Uterus (tissue), 3 donors: ENCODE measurements at regions not wholly inside any gene's neighbourhood (a gene's known extent, or its start where the extent isn't known, plus 50 kb on each side); places are given as distances from the start of the nearest gene placed in this dataset.

ENCODE experiments used
- DNase-seq, 2 donors: peaks; one replicate each; pipeline ENCODE4 v3.0.0-alpha.2; 2019 to 2020
- H3K27ac ChIP-seq, 2 donors: fragments of 200-600 bp; sonication (generic); 1 replicate in 1 of 2; 2 replicates in 1 of 2; pipeline ENCODE4 v1.5.1; 2016 to 2018
- H3K27me3 ChIP-seq, 2 donors: fragments of 200-600 bp; sonication (generic); one replicate each; pipeline ENCODE4 v1.5.1; 2018 to 2019; ENCODE audit warnings: control low read depth in 1 of 2
- H3K36me3 ChIP-seq, 2 donors: fragments of 200-600 bp; sonication (generic); one replicate each; pipeline ENCODE4 v1.5.1; 2019; ENCODE audit warnings: control low read depth in 1 of 2
- H3K4me1 ChIP-seq, 2 donors: fragments of 200-600 bp; sonication (generic); one replicate each; pipeline ENCODE4 v1.5.1; 2018 to 2019; ENCODE audit warnings: control low read depth in 1 of 2
- H3K4me3 ChIP-seq, 2 donors: fragments of 200-600 bp; sonication (generic); 1 replicate in 1 of 2; 2 replicates in 1 of 2; pipeline ENCODE4 v1.5.1; 2018 to 2019; ENCODE audit warnings: mild to moderate bottlenecking in 1 of 2
- H3K9me3 ChIP-seq, 2 donors: fragments of 200-600 bp; sonication (generic); one replicate each; pipeline ENCODE4 v1.5.1; 2019; ENCODE audit warnings: control low read depth in 1 of 2
- POLR2A ChIP-seq, 2 donors: fragments of 450-650 bp; IDR thresholded peaks; one replicate each; pipeline ENCODE4 v1.6.1; 2016; ENCODE audit warnings: antibody characterized with exemption in 2 of 2, mild to moderate bottlenecking in 1 of 2, moderate library complexity in 1 of 2
- intact Hi-C: fragments of 100-400 bp; cut with DNase I; formaldehyde crosslinking; loops from one replicate; pipeline ENCODE4 v1.15.1; 2023; ENCODE audit warnings: low total_unique reads
- TF ChIP-seq, protein P1 (sequence below), 4 experiments: fragments of 200-600 bp in 2 of 4; fragments of 450-650 bp in 2 of 4; sonication (generic) in 2 of 4; IDR thresholded peaks; one replicate each; pipeline ENCODE4 v1.5.1; 2016 to 2019; ENCODE audit warnings: antibody characterized with exemption in 4 of 4, mild to moderate bottlenecking in 2 of 4, moderate library complexity in 1 of 4
- donor health status: DM: yes; HTN: yes; CAD: no.

DNA sequence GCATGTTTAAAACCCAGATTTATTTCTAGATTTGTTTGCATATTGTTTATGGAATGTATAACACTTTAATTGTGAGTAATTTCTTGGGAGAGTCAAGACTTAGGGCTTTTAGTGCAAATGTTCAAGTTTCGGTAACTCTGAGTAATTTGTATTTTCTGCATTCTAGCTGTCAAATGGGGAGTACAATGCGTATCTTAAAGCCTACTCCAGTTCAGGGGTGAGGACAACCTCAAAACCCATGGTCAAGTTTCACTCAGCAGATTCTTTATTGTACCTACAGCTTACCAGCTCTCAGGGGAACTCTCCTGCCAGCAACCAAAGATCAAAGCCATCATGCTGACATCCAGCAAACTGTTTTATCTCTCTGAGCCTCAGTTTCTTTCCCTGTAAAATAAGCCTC lies 458.6 kb upstream of the JARID2 start:
- no peak for DNase-seq
- H3K4me3 ChIP-seq = no peak overlapping the region
- intact Hi-C loops = no loop called here
- H3K27ac ChIP-seq = no peak overlapping the region
- H3K36me3 ChIP-seq = no peaks in the 10 kb centered on the region
- H3K9me3 ChIP-seq = no peaks in the 10 kb centered on the region
- no peaks in the 10 kb centered on the region for H3K4me1 ChIP-seq
- TF ChIP-seq, protein P1, sequence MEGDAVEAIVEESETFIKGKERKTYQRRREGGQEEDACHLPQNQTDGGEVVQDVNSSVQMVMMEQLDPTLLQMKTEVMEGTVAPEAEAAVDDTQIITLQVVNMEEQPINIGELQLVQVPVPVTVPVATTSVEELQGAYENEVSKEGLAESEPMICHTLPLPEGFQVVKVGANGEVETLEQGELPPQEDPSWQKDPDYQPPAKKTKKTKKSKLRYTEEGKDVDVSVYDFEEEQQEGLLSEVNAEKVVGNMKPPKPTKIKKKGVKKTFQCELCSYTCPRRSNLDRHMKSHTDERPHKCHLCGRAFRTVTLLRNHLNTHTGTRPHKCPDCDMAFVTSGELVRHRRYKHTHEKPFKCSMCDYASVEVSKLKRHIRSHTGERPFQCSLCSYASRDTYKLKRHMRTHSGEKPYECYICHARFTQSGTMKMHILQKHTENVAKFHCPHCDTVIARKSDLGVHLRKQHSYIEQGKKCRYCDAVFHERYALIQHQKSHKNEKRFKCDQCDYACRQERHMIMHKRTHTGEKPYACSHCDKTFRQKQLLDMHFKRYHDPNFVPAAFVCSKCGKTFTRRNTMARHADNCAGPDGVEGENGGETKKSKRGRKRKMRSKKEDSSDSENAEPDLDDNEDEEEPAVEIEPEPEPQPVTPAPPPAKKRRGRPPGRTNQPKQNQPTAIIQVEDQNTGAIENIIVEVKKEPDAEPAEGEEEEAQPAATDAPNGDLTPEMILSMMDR (IDR thresholded peaks at IDR 0.05) = no peak
- no peaks in the 10 kb centered on the region for H3K27me3 ChIP-seq

GRCh38 chr6:14787677-14788076 lies 458.2 kb upstream of the JARID2 start:
- intact Hi-C loops = no loop called here
- Histone ChIP-seq H3K36me3 (no peaks in the 10 kb centered on the region), H3K27me3 (no peaks in the 10 kb centered on the region), H3K27ac (no peak overlapping the region), H3K9me3 (no peaks in the 10 kb centered on the region), H3K4me1 (no peaks in the 10 kb centered on the region), H3K4me3 (no peak overlapping the region)
- no peak for DNase-seq
- TF ChIP-seq, protein P1 (IDR thresholded peaks at IDR 0.05) = no peak
- no peak for TF ChIP-seq POLR2A (IDR thresholded peaks at IDR 0.05)

GRCh38 chr6:14789996-14790395 lies 455.9 kb upstream of the JARID2 start:
- intact Hi-C loops = no loop called here
- no peak for DNase-seq
- Histone ChIP-seq H3K4me1 (no peaks in the 10 kb centered on the region), H3K4me3 (no peak overlapping the region), H3K27ac (no peak overlapping the region), H3K27me3 (no peaks in the 10 kb centered on the region), H3K9me3 (no peaks in the 10 kb centered on the region), H3K36me3 (no peaks in the 10 kb centered on the region)
- TF ChIP-seq, protein P1 (IDR thresholded peaks at IDR 0.05) = no peak
- TF ChIP-seq POLR2A (IDR thresholded peaks at IDR 0.05) = no peak

DNA sequence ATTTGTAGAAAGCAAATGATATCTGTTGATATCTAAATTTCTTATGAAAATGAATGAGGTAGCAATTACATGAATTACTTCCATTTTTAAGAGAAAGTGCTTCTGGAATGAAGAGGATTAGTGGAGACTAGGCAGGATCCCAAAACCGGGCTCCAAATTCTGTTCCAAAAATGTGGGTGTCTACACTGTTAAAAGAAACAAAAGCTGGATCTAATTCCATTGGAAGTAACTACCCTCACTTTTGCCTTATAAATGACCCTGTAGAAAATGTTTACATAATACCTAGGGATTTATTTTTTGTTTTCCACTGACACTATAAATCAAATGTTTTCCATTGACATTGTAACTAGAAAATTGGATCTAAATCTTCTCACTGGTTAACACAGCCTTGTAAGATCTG lies 454.9 kb upstream of the JARID2 start:
- Histone ChIP-seq H3K4me1 (no peaks in the 10 kb centered on the region), H3K27me3 (no peaks in the 10 kb centered on the region), H3K4me3 (no peak overlapping the region), H3K27ac (no peak overlapping the region), H3K9me3 (no peaks in the 10 kb centered on the region), H3K36me3 (no peaks in the 10 kb centered on the region)
- intact Hi-C loops = no loop called here
- TF ChIP-seq, protein P1 (IDR thresholded peaks at IDR 0.05) = no peak
- no peak for TF ChIP-seq POLR2A (IDR thresholded peaks at IDR 0.05)
- DNase-seq = no peak

- intact Hi-C loops = no loop called here
- H3K27me3 ChIP-seq = no peaks in the 10 kb centered on the region
- H3K27ac ChIP-seq = no peak overlapping the region
- H3K4me3 ChIP-seq = no peak overlapping the region
- no peaks in the 10 kb centered on the region for H3K36me3 ChIP-seq
- DNase-seq = no peak
- H3K9me3 ChIP-seq = no peaks in the 10 kb centered on the region
- no peaks in the 10 kb centered on the region for H3K4me1 ChIP-seq
- TF ChIP-seq, protein P1 (IDR thresholded peaks at IDR 0.05) = no peak
- no peak for TF ChIP-seq POLR2A (IDR thresholded peaks at IDR 0.05)
These were observed 454.3 kb upstream of the JARID2 start for GRCh38 chr6:14791526-14791925.
